Fibroblast of mammary gland (primary cell): ENCODE measurements at regions not wholly inside any gene's neighbourhood (a gene's known extent, or its start where the extent isn't known, plus 50 kb on each side); places are given as distances from the start of the nearest gene placed in this dataset.

Source experiments
- DNase-seq: peaks from one replicate; pipeline ENCODE4 v3.0.0-alpha.2; 2010; ENCODE audit warnings: low read depth
- H3K4me3 ChIP-seq: 2 replicates; pipeline ENCODE4 v1.5.1; 2011; ENCODE audit warnings: low read depth, mild to moderate bottlenecking, low read length, moderate library complexity; ENCODE audit not compliant: control insufficient read depth
- TF ChIP-seq, protein P1 (sequence below): conservative IDR thresholded peaks from 2 replicates; pipeline ENCODE4 v1.5.1; 2011; ENCODE audit warnings: low read depth, low read length, inconsistent platforms; ENCODE audit not compliant: control insufficient read depth, insufficient read depth

DNA sequence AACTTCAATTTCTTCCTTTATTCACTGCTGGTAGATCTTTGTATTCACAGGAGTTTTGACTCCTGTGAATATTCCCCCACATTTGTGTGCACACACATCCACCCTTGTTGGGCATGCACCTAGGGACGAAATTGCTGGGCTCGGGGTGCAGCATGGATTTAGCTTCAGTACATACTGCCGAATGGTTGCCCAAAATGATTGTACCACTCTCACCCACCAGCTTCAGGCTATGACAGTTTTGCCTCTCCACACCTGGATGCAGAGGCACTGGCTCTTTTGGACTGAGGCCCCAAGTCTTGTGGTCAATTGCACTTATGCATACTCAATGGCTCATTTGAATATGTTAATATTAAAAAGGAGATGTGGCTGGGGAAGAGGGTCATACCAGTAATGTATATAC lies 65.1 kb upstream of the ODC1 start:
- no peak for DNase-seq
- TF ChIP-seq, protein P1, sequence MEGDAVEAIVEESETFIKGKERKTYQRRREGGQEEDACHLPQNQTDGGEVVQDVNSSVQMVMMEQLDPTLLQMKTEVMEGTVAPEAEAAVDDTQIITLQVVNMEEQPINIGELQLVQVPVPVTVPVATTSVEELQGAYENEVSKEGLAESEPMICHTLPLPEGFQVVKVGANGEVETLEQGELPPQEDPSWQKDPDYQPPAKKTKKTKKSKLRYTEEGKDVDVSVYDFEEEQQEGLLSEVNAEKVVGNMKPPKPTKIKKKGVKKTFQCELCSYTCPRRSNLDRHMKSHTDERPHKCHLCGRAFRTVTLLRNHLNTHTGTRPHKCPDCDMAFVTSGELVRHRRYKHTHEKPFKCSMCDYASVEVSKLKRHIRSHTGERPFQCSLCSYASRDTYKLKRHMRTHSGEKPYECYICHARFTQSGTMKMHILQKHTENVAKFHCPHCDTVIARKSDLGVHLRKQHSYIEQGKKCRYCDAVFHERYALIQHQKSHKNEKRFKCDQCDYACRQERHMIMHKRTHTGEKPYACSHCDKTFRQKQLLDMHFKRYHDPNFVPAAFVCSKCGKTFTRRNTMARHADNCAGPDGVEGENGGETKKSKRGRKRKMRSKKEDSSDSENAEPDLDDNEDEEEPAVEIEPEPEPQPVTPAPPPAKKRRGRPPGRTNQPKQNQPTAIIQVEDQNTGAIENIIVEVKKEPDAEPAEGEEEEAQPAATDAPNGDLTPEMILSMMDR: no peak
- no peak overlapping the region for H3K4me3 ChIP-seq

DNA sequence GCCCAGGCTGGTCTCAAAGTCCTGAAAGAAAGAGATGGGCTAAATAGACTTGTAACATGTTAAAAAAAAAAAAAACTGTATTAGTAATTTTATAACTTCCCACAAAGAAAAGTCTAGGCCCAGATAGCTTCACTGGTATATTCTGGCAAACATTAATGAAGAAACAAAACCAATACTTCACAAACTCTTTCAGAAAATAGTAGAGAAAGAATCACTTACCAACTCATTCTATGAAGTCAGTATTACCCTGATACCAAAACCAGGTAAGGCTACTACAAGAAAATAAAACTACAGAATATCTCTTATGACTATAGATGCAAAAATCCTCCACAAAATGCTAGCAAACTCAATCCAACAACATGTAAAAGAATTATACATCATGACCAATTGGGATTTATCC lies 59.9 kb upstream of the ODC1 start:
- H3K4me3 ChIP-seq: no peak overlapping the region
- no peak for DNase-seq
- TF ChIP-seq, protein P1: no peak

DNA sequence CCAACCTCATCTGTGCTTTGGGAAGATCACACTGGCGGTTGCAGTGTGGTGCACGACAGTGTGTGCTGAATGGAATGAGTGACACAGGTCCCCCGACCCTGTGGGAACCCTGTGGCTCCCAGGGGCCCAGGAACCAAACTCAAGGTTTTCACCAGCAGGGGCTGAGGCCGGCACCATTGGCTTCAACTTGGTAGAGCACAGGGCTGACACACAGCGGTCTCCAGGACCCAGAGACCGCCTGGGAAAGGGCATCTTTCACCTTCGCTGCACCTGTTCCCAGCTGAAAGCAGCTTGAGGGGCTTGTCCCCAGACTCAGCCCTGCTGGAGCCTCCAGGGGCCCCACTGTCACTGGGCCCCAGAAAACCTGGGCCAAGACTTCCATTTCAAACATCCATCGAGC lies 59.0 kb upstream of the ODC1 start:
- H3K4me3 ChIP-seq: no peak overlapping the region
- DNase-seq: no peak
- TF ChIP-seq, protein P1: no peak

DNA sequence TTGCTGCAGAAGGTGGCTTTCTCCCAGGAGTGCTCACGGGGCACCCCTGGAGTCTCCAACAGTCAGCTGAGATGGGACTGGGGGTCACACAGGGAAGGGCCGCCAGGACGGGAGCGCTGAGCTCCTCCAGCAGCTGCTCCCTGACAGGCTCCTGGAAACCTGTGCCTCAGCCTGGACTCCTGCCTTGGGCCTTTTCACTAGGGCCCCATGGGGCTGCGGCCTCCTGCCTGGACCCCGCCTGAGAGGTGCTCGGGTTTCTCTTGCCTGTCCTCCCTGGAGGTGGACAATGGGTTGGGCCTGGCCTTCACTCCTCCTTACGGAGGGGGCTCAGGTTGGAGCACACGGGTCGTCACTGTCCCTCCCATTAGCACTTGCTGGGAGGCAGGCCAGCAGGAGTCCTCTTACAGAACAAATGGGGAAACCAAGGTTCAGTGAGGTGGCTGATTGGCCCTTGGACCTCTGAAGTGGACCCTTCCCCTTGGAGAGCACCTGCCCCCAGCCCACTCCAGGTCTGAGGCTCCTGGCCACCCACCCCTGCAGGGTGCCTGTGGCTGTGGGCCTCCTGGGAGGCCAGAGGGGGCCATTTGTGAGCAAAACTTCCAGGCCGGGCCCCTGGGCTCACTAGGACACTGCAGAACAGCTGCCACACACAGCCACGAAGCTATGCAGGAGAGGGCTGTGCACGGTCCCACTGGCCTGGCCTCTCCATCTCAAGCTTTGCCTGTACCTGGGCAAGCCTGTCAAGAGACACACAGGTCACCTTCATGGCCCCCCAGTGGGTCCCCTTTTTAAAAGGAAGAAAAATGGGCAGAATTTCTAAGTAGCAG lies 57.1 kb upstream of the ODC1 start:
- H3K4me3 ChIP-seq: no peak overlapping the region
- TF ChIP-seq, protein P1: no peak
- no peak for DNase-seq

DNA sequence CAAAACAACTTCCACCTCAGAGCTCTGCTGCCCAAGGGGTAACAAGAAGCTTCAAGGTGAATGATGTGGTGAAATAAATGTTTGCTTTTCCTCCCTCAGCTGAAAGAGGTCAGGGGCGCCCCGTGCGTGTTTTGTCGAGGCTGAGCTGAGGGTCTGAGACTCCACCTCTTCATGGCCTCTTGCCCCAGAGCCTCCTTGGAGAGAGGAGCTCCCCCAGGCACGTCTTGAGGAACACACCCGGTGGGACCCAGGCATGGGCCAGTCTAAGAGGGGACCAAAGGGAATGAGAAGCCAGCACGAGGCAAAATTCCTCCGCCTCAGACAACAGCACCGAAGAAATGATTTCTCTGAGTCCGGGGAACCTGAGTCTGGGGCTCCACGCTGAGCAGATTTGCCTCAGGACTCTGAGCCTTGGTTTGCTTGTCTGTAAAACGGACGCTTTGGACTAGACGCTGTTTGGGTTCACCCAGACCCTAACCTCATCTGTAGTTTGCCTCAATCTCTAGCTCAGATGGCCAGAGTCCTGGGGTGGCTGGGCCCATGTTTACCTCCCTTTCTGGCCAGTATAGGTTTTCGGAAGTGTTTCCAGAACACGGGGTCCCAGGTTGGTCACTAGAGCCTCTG lies 56.4 kb upstream of the ODC1 start:
- TF ChIP-seq, protein P1: no peak
- no peak for DNase-seq
- no peak overlapping the region for H3K4me3 ChIP-seq

DNA sequence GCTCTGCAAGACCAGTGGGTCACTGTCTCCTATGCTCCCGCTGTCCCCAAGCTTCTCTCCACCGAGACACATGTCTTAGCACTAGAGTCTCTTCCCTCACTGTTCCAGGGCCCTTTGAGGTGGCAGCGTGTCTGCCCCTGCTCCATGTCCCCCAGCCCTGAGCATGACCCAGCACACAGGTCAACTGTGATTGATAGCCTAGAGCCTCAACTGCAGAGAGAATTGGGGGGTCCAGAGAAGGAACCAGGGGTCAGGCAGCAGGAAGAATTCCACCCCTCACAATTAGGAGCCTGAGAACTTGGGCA lies 54.6 kb upstream of the ODC1 start:
- TF ChIP-seq, protein P1: no peak
- H3K4me3 ChIP-seq: no peak overlapping the region
- DNase-seq: no peak
